Stimulated activated CD8-positive, alpha-beta memory T cell treated with anti-CD3 and anti-CD28 coated beads, Interleukin-2, amount 100 ng/mL, for 48 hours (primary cell): ENCODE measurements at regions not wholly inside any gene's neighbourhood (a gene's known extent, or its start where the extent isn't known, plus 50 kb on each side); places are given as distances from the start of the nearest gene placed in this dataset.

Experiments used
- DNase-seq, 2 donors: peaks; one replicate each; pipeline ENCODE4 v3.0.0-alpha.2; 2020; ENCODE audit warnings: low read depth in 2 of 2

- DNase-seq = no peak
Measured at GRCh38 chr14:71491931-71492330, 440.3 kb upstream of the RGS6 start.

GRCh38 chr14:71492346-71492745 lies 439.9 kb upstream of the RGS6 start:
- no peak for DNase-seq

GRCh38 chr14:71497645-71498086 lies 434.6 kb upstream of the RGS6 start:
- no peak for DNase-seq

GRCh38 chr14:71498212-71498611 lies 434.0 kb upstream of the RGS6 start:
- DNase-seq = no peak

GRCh38 chr14:71499018-71499417 lies 433.2 kb upstream of the RGS6 start:
- no peak for DNase-seq

GRCh38 chr14:71507681-71508080 lies 424.5 kb upstream of the RGS6 start:
- no peak for DNase-seq

- DNase-seq = no peak
Measured at GRCh38 chr14:71508901-71509300, 423.3 kb upstream of the RGS6 start.

- no peak for DNase-seq
Measured at GRCh38 chr14:71511152-71511551, 421.1 kb upstream of the RGS6 start.

GRCh38 chr14:71514941-71515919 lies 417.0 kb upstream of the RGS6 start:
- DNase-seq = no peak

- no peak for DNase-seq
Measured at GRCh38 chr14:71521238-71522135, 410.7 kb upstream of the RGS6 start.

GRCh38 chr14:71523630-71524319 lies 408.5 kb upstream of the RGS6 start:
- DNase-seq = no peak

GRCh38 chr14:71524320-71524982 lies 407.8 kb upstream of the RGS6 start:
- no peak for DNase-seq

GRCh38 chr14:71525663-71526221 lies 406.5 kb upstream of the RGS6 start:
- DNase-seq = no peak

- DNase-seq = no peak
Measured at GRCh38 chr14:71526388-71526787, 405.8 kb upstream of the RGS6 start.

GRCh38 chr14:71527838-71528237 lies 404.4 kb upstream of the RGS6 start:
- DNase-seq = no peak

GRCh38 chr14:71529848-71530247 lies 402.4 kb upstream of the RGS6 start:
- no peak for DNase-seq

GRCh38 chr14:71532344-71532743 lies 399.9 kb upstream of the RGS6 start:
- no peak for DNase-seq

GRCh38 chr14:71532790-71533189 lies 399.4 kb upstream of the RGS6 start:
- no peak for DNase-seq

GRCh38 chr14:71533390-71533789 lies 398.8 kb upstream of the RGS6 start:
- no peak for DNase-seq

GRCh38 chr14:71533800-71534199 lies 398.4 kb upstream of the RGS6 start:
- DNase-seq = no peak

GRCh38 chr14:71534506-71534905 lies 397.7 kb upstream of the RGS6 start:
- DNase-seq = no peak
